ENCODE measurements at regions not wholly inside any gene's neighbourhood (a gene's known extent, or its start where the extent isn't known, plus 50 kb on each side); places are given as distances from the start of the nearest gene placed in this dataset.

DNA sequence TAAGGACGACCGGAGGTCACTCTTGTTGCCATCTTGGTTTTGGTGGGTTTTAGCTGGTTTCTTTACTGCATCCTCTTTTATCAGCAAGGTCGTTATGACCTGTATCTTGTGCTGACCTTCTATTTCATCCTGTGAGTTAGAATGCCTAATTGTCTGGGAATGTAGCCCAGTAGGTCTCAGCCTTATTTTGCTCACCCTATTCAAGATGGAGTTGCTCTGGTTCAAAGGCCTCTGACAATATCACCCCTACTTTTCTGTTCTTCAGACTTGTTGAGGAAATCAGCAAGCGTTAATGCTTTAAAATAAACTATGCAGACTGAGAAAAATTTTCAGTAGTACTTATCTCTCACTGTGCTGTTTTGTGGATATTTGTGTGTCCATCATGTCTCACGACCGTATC is 92.6 kb downstream of the MTRR start:
- no peaks in the 10 kb centered on the region for H3K27me3 ChIP-seq (replicated peaks in 1 of 2; ENCODE audit: control insufficient read depth in 2 of 2, insufficient read depth in 2 of 2, low read length in 1 of 2)
- RAD21 ChIA-PET (ENCODE audit: unreplicated experiment): no interaction called here
- POLR2A ChIA-PET: no interaction called here
- WGBS (ENCODE audit: insufficient coverage, insufficient replicate concordance, low lambda C conversion rate, missing lambda C conversion rate): 17% methylated on average over 6 of the region's 6 CpGs
- TF ChIP-seq SUPT20H (IDR thresholded peaks at IDR 0.05; ENCODE audit: borderline replicate concordance, control insufficient read depth, low read depth, low read length) (no peak), PAX5 (IDR thresholded peaks at IDR 0.05; ENCODE audit: borderline replicate concordance, low read depth, low read length) (no peak), EP300 (IDR thresholded peaks at IDR 0.05; ENCODE audit: borderline replicate concordance in 1 of 2, control insufficient read depth in 1 of 2, low read depth in 2 of 2, low read length in 2 of 2) (no peak), ETV6 (conservative IDR thresholded peaks at IDR 0.05 in 1 of 2, IDR thresholded peaks at IDR 0.05 in 1 of 2; ENCODE audit: borderline replicate concordance in 1 of 2, low read depth in 1 of 2) (no peak), SPI1 (IDR thresholded peaks at IDR 0.05; ENCODE audit: borderline replicate concordance, insufficient read depth, low read depth, low read length) (no peak), TCF7 (IDR thresholded peaks at IDR 0.05; ENCODE audit: borderline replicate concordance) (no peak), EZH2 (IDR thresholded peaks at IDR 0.05; ENCODE audit: borderline replicate concordance, control insufficient read depth, low read depth, low read length) (no peak), SMARCA5 (IDR thresholded peaks at IDR 0.05) (no peak), RAD51 (IDR thresholded peaks at IDR 0.05) (no peak), SRF (IDR thresholded peaks at IDR 0.05; ENCODE audit: low read depth in 2 of 2, low read length in 2 of 2) (no peak), NR2C2 (IDR thresholded peaks at IDR 0.05; ENCODE audit: borderline replicate concordance, control insufficient read depth, insufficient read length, low read depth) (no peak), MTA2 (IDR thresholded peaks at IDR 0.05; ENCODE audit: low read depth) (no peak), NR2F1 (conservative IDR thresholded peaks at IDR 0.05) (no peak), ZZZ3 (IDR thresholded peaks at IDR 0.05; ENCODE audit: control insufficient read depth, insufficient read length, low read depth) (no peak), CREM (IDR thresholded peaks at IDR 0.05; ENCODE audit: low read depth) (no peak)
- TF ChIP-seq, protein P1, sequence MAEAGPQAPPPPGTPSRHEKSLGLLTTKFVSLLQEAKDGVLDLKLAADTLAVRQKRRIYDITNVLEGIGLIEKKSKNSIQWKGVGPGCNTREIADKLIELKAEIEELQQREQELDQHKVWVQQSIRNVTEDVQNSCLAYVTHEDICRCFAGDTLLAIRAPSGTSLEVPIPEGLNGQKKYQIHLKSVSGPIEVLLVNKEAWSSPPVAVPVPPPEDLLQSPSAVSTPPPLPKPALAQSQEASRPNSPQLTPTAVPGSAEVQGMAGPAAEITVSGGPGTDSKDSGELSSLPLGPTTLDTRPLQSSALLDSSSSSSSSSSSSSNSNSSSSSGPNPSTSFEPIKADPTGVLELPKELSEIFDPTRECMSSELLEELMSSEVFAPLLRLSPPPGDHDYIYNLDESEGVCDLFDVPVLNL (IDR thresholded peaks at IDR 0.05; ENCODE audit: low read depth, low read length): no peak
- TF ChIP-seq, protein P2, sequence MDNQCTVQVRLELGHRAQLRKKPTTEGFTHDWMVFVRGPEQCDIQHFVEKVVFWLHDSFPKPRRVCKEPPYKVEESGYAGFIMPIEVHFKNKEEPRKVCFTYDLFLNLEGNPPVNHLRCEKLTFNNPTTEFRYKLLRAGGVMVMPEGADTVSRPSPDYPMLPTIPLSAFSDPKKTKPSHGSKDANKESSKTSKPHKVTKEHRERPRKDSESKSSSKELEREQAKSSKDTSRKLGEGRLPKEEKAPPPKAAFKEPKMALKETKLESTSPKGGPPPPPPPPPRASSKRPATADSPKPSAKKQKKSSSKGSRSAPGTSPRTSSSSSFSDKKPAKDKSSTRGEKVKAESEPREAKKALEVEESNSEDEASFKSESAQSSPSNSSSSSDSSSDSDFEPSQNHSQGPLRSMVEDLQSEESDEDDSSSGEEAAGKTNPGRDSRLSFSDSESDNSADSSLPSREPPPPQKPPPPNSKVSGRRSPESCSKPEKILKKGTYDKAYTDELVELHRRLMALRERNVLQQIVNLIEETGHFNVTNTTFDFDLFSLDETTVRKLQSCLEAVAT (IDR thresholded peaks at IDR 0.05): no peak
- H3K36me3 ChIP-seq (ENCODE audit: control insufficient read depth in 2 of 2, insufficient read depth in 2 of 2, low read length in 1 of 2): no peaks in the 10 kb centered on the region
- no peaks in the 10 kb centered on the region for H3K4me1 ChIP-seq (ENCODE audit: control insufficient read depth, insufficient read depth, low read length)
- no peaks in the 10 kb centered on the region for H3K79me2 ChIP-seq (ENCODE audit: control insufficient read depth, insufficient read depth, low read length)
- DNase-seq (ENCODE audit: low read depth, low spot score): no peak
- BruUV-seq (replicated peaks): no TSS peak
- no peak overlapping the region for H3K27ac ChIP-seq (ENCODE audit: control insufficient read depth, insufficient read depth)
- H3K4me2 ChIP-seq (ENCODE audit: control insufficient read depth, insufficient read depth): no peak overlapping the region
- no peak overlapping the region for H3K4me3 ChIP-seq
- no peak for ATAC-seq
- no peaks in the 10 kb centered on the region for H3K9me3 ChIP-seq (replicated peaks; ENCODE audit: control insufficient read depth, insufficient read depth, low read length)
- no peaks in the 10 kb centered on the region for H4K20me1 ChIP-seq (ENCODE audit: control insufficient read depth, insufficient read depth)
- SMC1A ChIA-PET (ENCODE audit: uncharacterized antibody, unreplicated experiment): no interaction called here
- in situ Hi-C loops (cut with MboI): no loop called here
- CTCF ChIA-PET: no interaction called here
- H2AFZ ChIP-seq (ENCODE audit: control insufficient read depth, low read depth, low read length): no peak overlapping the region
- H3K9ac ChIP-seq (ENCODE audit: control insufficient read depth, insufficient read depth, low read length): no peak overlapping the region
- FAIRE-seq: no peak
- intact Hi-C loops (cut with micrococcal nuclease; ENCODE audit: unreplicated experiment): no loop called here

Measured in GM12878 (cell line).